KBM-7 (cell line): ENCODE measurements at regions not wholly inside any gene's neighbourhood (a gene's known extent, or its start where the extent isn't known, plus 50 kb on each side); places are given as distances from the start of the nearest gene placed in this dataset.
"Not testable (repeated sequence)": the region's sequence is repeated elsewhere in the genome, so short reads cannot be mapped to it uniquely, and the experiment has no call there.

Experiments used
- DNase-seq: peaks from one replicate; pipeline ENCODE4 v3.0.0-alpha.2; 2015
- in situ Hi-C: fragments of 300-500 bp; cut with MboI; formaldehyde crosslinking; loops from 2 replicates; pipeline ENCODE4 v1.14.3; 2020; ENCODE audit warnings: low sequenced_read_pairs, low pct_unique_long_range_greater_than_20kb, mixed read lengths

- DNase-seq = no peak
- in situ Hi-C loops = no loop called here
Measured at GRCh38 chr9:26677965-26678706, 214.5 kb downstream of the CAAP1 start.

- DNase-seq = no peak
- in situ Hi-C loops = no loop called here
Measured at GRCh38 chr9:26675035-26675434, 217.6 kb downstream of the CAAP1 start.

- DNase-seq = no peak
- in situ Hi-C loops = no loop called here
Measured at GRCh38 chr9:26673261-26673660, 219.3 kb downstream of the CAAP1 start.

DNA sequence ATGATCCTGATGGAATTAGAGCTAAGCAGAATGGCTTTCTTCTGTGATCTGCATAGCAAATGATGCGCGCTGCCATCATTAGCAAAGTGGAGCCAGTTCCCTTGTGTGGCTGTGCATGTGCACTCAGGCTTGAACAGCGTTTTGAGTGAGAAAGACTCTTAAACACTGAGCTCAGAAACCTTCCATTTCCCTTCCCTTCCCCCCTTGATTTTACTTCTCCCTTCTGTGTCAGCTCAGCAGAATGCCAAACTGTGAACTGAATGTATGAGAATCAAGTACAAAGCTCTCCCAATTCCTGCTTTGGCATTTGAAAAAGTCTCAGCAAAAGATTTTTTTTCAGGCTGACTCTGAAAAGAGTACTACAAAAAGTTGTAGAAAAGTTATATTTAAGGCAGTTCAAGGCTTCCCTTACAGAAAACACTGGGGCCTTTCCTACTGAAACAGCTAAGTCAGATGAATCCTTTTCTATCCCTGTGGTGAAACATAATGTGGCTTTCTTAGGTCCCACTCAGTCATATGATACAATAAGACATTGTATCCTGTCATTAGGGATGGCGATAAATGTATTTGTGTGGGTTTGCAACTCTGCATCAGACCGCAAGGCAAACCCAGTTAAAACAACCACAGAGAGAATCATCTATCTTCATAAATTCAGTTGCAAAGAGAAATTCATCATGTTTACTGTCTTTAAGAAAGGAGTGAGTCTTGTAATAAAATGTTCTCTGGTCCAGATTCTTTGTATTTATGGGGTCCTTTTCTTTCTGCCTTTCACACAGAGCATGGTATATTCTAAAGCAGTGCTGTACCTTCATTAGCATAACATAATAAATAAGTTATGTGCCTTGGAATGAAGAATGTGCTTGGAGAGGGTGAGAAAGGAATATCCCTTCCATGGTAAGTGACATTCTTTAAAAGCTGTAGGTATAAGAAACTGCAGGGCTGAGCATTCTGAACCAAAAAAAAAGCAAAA lies 222.6 kb downstream of the CAAP1 start:
- peak; percentile 87 for DNase-seq
- in situ Hi-C loops = no loop called here

- in situ Hi-C loops = no loop called here
- DNase-seq = no peak
Measured at GRCh38 chr9:26667882-26668281, 224.7 kb downstream of the CAAP1 start.

DNA sequence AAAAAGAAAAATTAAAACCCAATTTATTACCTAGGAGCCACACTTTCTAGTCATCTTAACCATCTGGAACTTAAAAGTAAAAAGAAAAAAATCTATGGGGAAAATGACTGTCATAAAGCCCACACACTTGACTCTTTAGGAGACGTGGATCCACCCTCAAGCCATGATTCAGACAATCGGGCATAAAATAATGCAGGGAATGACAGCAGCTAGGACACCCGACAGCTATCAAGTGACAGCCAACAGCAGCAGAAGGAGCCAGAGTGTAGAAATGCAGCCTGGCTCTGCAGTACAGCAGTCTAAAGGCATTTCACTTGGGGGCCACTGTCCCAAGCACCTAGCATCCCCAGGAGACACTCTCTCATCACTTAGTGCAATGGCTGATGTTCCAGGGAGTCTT lies 226.9 kb downstream of the CAAP1 start:
- DNase-seq = no peak
- in situ Hi-C loops = no loop called here

DNA sequence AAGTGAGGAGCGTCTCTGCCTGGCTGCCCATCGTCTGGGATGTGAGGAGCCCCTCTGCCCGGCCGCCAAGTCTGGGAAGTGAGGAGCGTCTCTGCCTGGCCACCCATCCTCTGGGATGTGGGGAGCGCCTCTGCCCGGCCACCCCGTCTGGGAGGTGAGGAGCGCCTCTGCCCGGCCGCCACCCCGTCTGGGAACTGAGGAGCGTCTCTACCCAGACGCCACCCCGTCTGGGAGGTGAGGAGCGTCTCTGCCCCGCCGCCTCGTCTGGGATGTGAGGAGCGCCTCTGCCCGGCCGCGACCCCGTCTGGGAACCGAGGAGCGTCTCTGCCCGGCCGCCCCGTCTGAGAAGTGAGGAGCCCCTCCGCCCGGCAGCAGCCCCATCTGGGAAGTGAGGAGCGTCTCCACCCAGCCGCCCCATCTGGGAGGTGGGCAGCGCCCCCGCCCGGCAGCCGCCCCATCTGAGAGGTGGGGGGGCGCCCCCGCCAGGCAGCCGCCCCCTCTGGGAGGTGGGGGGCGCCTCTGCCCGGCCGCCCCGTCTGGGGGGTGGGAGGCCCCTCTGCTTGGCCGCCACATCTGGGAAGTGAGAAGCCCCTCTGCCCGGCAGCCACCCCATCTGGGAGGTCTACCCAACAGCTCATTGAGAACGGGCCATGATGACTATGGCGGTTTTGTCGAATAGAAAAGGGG lies 228.4 kb downstream of the CAAP1 start:
- DNase-seq, in situ Hi-C loops: not testable (repeated sequence)

GRCh38 chr9:26662476-26662875 lies 230.1 kb downstream of the CAAP1 start:
- in situ Hi-C loops = no loop called here
- no peak for DNase-seq

DNA sequence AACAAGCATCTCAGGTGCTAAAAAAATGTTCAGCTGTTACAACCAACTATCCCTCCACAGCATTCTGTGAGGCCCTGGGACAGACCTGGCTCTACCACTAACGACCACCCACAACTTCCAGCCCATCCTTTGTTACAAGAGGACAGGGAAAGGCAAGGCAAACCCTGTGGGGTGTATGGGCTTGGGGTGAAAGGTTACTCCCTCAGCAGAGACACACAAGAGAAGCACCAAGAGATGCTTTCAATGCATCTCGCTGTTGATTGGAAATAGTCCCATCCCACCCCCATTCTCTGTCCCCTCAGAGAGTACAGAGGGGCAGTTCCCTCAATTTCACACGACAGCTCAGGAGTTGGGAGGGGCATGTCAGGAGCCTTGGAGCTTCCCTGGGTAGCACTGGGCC lies 234.1 kb downstream of the CAAP1 start:
- in situ Hi-C loops = no loop called here
- DNase-seq = no peak

DNA sequence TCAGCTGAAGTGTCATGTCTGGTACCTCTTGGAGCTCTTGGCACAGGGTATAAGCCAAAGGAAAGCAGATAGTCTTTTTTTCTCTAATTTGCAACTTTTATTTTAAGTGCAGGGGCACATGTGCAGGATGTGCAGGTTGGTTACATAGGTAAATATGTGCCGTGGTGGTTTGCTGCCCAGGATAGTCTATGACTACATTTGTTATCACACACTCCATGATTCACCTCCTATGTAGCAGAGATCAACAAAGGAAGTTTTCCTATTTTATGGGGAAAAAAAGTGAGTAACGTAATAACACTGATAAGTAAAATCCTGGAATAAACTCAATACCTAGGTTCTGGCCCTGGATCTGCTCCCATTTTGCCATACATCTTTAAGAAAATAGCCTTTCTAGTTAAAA lies 234.6 kb downstream of the CAAP1 start:
- in situ Hi-C loops = no loop called here
- no peak for DNase-seq

GRCh38 chr9:26656003-26656870 lies 236.4 kb downstream of the CAAP1 start:
- DNase-seq = peak; percentile 83
- in situ Hi-C loops = no loop called here

DNA sequence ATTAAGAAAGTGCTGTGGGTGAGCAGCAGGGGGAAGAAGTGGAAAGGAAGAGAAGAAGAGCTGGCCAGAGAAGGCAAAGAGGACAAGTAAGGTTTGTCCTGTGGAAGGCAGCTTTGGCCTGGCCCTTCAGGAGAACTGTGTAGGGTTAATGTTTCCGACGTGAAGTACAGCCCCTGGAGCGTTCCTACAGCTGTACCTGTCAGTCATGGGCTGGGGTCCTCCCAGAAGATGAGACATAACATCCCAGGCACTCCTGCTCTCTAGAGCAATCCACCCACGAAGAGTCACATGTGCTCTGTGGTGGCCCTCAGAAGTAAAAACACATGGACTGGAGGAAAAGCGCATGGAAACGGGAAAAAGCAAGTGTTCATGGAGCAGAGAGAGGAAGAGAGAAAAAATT lies 237.4 kb downstream of the CAAP1 start:
- in situ Hi-C loops = no loop called here
- DNase-seq = no peak

- in situ Hi-C loops = no loop called here
- peak; percentile 15 for DNase-seq
Measured at GRCh38 chr9:26650325-26650724, 242.3 kb downstream of the CAAP1 start.

GRCh38 chr9:26643826-26644225 lies 248.8 kb downstream of the CAAP1 start:
- in situ Hi-C loops = no loop called here
- no peak for DNase-seq

GRCh38 chr9:26639761-26640160 lies 252.8 kb downstream of the CAAP1 start:
- DNase-seq = no peak
- in situ Hi-C loops = no loop called here

- in situ Hi-C loops = no loop called here
- DNase-seq = no peak
Measured at GRCh38 chr9:26637101-26637500, 255.5 kb downstream of the CAAP1 start.

DNA sequence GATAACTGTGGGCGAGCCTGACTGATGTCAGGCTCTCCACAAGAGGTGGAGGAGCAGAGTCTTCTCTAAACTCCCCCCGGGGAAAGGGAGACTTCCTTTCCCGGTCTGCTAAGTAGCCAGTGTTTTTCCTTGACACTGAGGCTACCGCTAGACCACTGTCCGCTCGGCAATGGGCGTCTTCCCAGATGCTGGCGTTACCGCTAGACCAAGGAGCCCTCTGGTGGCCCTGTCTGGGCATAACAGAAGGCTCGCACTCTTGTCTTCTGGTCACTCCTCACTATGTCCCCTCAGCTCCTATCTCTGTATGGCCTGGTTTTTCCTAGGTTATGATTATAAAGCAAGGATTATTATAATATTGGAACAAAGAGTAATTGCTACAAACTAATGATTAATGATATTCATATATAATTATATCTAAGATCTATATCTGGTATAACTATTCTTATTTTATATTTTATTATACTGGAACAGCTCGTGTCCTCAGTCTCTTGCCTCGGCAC lies 278.7 kb downstream of the CAAP1 start:
- in situ Hi-C loops = not testable (repeated sequence)

DNA sequence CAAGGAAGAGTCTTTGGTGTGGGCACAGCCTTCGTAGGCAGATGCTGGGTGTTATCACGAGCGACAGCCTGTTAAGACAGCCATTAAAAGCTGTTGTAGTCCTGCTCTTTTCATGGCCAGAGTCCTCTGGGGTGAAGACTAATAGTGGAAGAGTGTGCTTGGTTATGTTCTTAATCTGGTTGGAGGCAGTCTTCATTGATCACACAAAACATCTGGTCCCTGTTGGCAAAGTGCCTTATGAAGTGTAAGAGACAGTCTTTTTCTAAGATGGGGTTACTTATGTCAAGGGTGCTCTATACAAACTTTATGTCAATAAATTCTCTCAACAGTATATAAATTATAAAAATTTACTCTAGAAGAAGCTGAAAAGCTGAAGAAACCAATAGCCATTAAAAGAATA lies 280.4 kb downstream of the CAAP1 start:
- in situ Hi-C loops = no loop called here
- no peak for DNase-seq

More for the DNA sequence above, 278.7 kb downstream of the CAAP1 start:
- peak; percentile 55 for DNase-seq

- DNase-seq = no peak
Measured at GRCh38 chr9:26606756-26607155, 285.8 kb downstream of the CAAP1 start.

More at GRCh38 chr9:26606756-26607155, 285.8 kb downstream of the CAAP1 start:
- in situ Hi-C loops = no loop called here
